ENCODE measurements at regions not wholly inside any gene's neighbourhood (a gene's known extent, or its start where the extent isn't known, plus 50 kb on each side); places are given as distances from the start of the nearest gene placed in this dataset.
A peak's percentile ranks its signal among the peaks of the same experiment; 100 is the strongest.

GRCh38 chr15:69852482-69852881 lies 245.2 kb downstream of the TLE3 start (continued):
- no peak for TF ChIP-seq REST (IDR thresholded peaks at IDR 0.05; ENCODE audit: low read depth, low read length)
- 0 out of 2 replicates have a peak, but pooled peaks have one; percentile 24 for TF ChIP-seq RXRA (IDR thresholded peaks at IDR 0.05; ENCODE audit: borderline replicate concordance, low read depth)
- TF ChIP-seq TEAD4 (IDR thresholded peaks at IDR 0.05; ENCODE audit: borderline replicate concordance, insufficient read depth), result no peak
- no peak for TF ChIP-seq TAF1 (IDR thresholded peaks at IDR 0.05; ENCODE audit: borderline replicate concordance, low read depth, low read length)
- no peak for TF ChIP-seq CHD2 (IDR thresholded peaks at IDR 0.05; ENCODE audit: low read length, partially characterized antibody)
- TF ChIP-seq NFIC (IDR thresholded peaks at IDR 0.05; ENCODE audit: borderline replicate concordance), result 0 out of 2 replicates have a peak, but pooled peaks have one; percentile 40
- no peak for TF ChIP-seq MXI1 (IDR thresholded peaks at IDR 0.05; ENCODE audit: low read depth, low read length)
- TF ChIP-seq EZH2phosphoT487 (IDR thresholded peaks at IDR 0.05; ENCODE audit: borderline replicate concordance, low read depth), result no peak
- TF ChIP-seq SMC3 (IDR thresholded peaks at IDR 0.05; ENCODE audit: low read depth, low read length), result no peak

GRCh38 chr15:69852916-69853315 lies 244.8 kb downstream of the TLE3 start:
- Histone ChIP-seq H3K4me2 (peak overlapping the region; percentile 61), H3K79me2 (ENCODE audit: insufficient read depth) (peaks cover 7% of the 10 kb centered on the region; the same call in 1 of the 2 replicates), H2AFZ (ENCODE audit: low read depth) (no peak overlapping the region), H3K9ac (peak overlapping the region; percentile 45; the same call in 1 of the 2 replicates), H4K20me1 (ENCODE audit: insufficient read depth) (no peaks in the 10 kb centered on the region), H3K36me3 (replicated peaks in 1 of 2; ENCODE audit: control insufficient read depth in 1 of 2, insufficient read depth in 2 of 2, low read length in 1 of 2) (no peaks in the 10 kb centered on the region), H3K9me2 (no peaks in the 10 kb centered on the region), H3K27me3 (ENCODE audit: insufficient read depth) (no peaks in the 10 kb centered on the region), H3K4me3 (ENCODE audit: low read depth in 2 of 2, low read length in 1 of 2) (no peak overlapping the region), H3K9me3 (no peaks in the 10 kb centered on the region), H3F3A (replicated peaks; ENCODE audit: insufficient read depth) (peaks cover 29% of the 10 kb centered on the region), H3K4me1 (ENCODE audit: control insufficient read depth in 1 of 2, insufficient read depth in 2 of 2, low read depth in 1 of 2, low read length in 1 of 2) (peaks cover 40 to 41% of the 10 kb centered on the region in 2 experiments), H3K27ac (ENCODE audit: low read depth in 2 of 2, low read length in 1 of 2) (peak overlapping the region; percentile 22 to 98; a peak in 3 of 4 replicates)
- ChIA-PET CTCF (interaction anchor here (1.4 kb wide), 1 partner anchor 12 kb away, joined by 3 read pairs; no protein-coding TSS in a partner anchor), POLR2A (no interaction called here)
- 67% methylated on average over 4 of the region's 4 CpGs for WGBS (ENCODE audit: low lambda C conversion rate)
- no peak for DNase-seq
- TF ChIP-seq FOXJ3 (CRISPR knock-in tag; IDR thresholded peaks at IDR 0.05), result no peak
- TF ChIP-seq SMC3 (IDR thresholded peaks at IDR 0.05; ENCODE audit: low read depth, low read length), result no peak
- no peak for TF ChIP-seq FOXM1 (IDR thresholded peaks at IDR 0.05; ENCODE audit: low read depth)
- no peak for TF ChIP-seq POLR2AphosphoS5 (IDR thresholded peaks at IDR 0.05; ENCODE audit: low read depth, low read length)
- TF ChIP-seq RXRA (IDR thresholded peaks at IDR 0.05; ENCODE audit: borderline replicate concordance, low read depth), result no peak
- no peak for TF ChIP-seq TCF12 (IDR thresholded peaks at IDR 0.05)
- TF ChIP-seq RCOR1 (IDR thresholded peaks at IDR 0.05; ENCODE audit: low read length), result no peak
- no peak for TF ChIP-seq USF1 (IDR thresholded peaks at IDR 0.05; ENCODE audit: borderline replicate concordance, low read depth)
- TF ChIP-seq REST (IDR thresholded peaks at IDR 0.05; ENCODE audit: low read depth, low read length), result no peak
- no peak for TF ChIP-seq ZBTB33 (IDR thresholded peaks at IDR 0.05; ENCODE audit: borderline replicate concordance, low read depth)
- TF ChIP-seq JUND (IDR thresholded peaks at IDR 0.05), result no peak
- TF ChIP-seq TEAD4 (IDR thresholded peaks at IDR 0.05; ENCODE audit: borderline replicate concordance, insufficient read depth), result no peak
- TF ChIP-seq NFIC (IDR thresholded peaks at IDR 0.05; ENCODE audit: borderline replicate concordance), result no peak
- no peak for TF ChIP-seq RFX5 (IDR thresholded peaks at IDR 0.05; ENCODE audit: low read length)
- TF ChIP-seq PBX3 (IDR thresholded peaks at IDR 0.05), result no peak
- no peak for TF ChIP-seq FOSL2 (IDR thresholded peaks at IDR 0.05; ENCODE audit: borderline replicate concordance, low read depth)
- no peak for TF ChIP-seq TAF1 (IDR thresholded peaks at IDR 0.05; ENCODE audit: borderline replicate concordance, low read depth, low read length)

Data from SK-N-SH (cell line).